ENCODE measurements at regions not wholly inside any gene's neighbourhood (a gene's known extent, or its start where the extent isn't known, plus 50 kb on each side); places are given as distances from the start of the nearest gene placed in this dataset.

DNA sequence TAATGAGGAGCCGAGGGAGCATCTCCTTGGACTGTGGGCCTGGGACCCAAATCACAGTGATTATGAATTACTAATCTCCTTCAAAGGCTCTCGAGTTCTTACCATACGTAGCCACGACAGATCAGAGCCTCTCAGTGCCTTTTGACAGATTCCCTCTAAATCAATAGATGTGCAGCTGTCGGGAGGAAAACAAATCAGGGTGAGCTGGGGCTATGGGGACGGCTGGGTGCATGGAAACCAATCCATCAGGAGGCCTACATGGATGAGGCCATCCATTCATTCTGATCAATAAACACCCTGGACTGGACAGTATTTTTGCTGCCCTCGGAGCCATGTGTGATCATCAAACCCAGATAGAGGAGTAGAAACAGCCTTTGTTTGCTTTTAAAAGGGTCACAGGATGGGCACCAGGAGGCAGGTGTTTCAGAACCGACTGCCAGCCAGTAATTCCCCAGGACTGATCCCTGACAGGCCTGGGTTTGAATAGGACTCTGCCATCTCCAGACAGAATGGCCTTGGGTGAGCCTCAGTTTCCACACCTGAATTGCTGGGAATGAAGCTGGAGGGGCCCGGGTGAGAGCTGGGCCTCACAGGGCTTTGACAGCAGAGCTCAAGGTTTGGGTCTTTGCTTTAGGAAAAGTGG, 532.8 kb downstream of the MATN1 start:
- no peak for TF ChIP-seq ZC3H10 (CRISPR knock-in tag; IDR thresholded peaks at IDR 0.05)
- TF ChIP-seq, protein P1, sequence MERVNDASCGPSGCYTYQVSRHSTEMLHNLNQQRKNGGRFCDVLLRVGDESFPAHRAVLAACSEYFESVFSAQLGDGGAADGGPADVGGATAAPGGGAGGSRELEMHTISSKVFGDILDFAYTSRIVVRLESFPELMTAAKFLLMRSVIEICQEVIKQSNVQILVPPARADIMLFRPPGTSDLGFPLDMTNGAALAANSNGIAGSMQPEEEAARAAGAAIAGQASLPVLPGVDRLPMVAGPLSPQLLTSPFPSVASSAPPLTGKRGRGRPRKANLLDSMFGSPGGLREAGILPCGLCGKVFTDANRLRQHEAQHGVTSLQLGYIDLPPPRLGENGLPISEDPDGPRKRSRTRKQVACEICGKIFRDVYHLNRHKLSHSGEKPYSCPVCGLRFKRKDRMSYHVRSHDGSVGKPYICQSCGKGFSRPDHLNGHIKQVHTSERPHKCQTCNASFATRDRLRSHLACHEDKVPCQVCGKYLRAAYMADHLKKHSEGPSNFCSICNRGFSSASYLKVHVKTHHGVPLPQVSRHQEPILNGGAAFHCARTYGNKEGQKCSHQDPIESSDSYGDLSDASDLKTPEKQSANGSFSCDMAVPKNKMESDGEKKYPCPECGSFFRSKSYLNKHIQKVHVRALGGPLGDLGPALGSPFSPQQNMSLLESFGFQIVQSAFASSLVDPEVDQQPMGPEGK (CRISPR knock-in tag; IDR thresholded peaks at IDR 0.05; ENCODE audit: borderline replicate concordance) = no peak
- no peak for ATAC-seq

DNA sequence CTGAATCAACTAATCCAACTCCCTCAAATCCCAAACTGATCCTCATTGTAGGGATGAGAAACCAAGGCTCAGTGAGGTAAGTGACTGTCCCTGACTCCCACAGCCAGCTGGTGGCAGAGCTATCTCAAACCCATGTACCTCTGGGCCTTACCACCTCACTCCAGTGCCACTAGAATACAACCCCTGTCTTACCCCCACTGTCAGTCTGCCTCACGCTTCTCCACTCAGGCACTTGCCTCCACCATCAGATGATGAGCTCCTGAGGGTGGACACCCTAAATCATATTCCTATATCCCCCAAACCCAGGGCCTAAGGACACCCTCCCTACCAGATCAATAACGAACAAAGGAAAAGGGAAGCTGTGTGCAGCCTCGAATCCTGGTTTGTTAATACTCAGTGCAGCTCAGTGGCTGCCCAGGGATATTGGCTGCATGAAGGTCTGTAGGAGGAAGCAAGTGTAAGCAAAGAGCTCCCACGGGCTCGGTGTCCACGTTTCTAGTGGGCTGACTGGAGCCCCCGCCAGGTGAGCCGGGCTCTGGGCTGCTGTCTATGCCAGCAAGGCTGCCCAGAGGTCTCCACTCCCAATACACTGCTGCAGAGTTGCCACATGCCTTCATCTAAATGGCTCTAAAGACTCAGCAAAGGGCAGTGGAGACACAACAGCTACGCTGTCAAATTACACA, 533.4 kb downstream of the MATN1 start:
- no peak for ATAC-seq
- no peak for TF ChIP-seq GLIS3 (CRISPR knock-in tag; IDR thresholded peaks at IDR 0.05)
- TF ChIP-seq, protein P2, sequence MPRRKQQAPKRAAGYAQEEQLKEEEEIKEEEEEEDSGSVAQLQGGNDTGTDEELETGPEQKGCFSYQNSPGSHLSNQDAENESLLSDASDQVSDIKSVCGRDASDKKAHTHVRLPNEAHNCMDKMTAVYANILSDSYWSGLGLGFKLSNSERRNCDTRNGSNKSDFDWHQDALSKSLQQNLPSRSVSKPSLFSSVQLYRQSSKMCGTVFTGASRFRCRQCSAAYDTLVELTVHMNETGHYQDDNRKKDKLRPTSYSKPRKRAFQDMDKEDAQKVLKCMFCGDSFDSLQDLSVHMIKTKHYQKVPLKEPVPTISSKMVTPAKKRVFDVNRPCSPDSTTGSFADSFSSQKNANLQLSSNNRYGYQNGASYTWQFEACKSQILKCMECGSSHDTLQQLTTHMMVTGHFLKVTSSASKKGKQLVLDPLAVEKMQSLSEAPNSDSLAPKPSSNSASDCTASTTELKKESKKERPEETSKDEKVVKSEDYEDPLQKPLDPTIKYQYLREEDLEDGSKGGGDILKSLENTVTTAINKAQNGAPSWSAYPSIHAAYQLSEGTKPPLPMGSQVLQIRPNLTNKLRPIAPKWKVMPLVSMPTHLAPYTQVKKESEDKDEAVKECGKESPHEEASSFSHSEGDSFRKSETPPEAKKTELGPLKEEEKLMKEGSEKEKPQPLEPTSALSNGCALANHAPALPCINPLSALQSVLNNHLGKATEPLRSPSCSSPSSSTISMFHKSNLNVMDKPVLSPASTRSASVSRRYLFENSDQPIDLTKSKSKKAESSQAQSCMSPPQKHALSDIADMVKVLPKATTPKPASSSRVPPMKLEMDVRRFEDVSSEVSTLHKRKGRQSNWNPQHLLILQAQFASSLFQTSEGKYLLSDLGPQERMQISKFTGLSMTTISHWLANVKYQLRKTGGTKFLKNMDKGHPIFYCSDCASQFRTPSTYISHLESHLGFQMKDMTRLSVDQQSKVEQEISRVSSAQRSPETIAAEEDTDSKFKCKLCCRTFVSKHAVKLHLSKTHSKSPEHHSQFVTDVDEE (CRISPR knock-in tag; IDR thresholded peaks at IDR 0.05) = no peak
- no peak for TF ChIP-seq ZFP30 (CRISPR knock-in tag; IDR thresholded peaks at IDR 0.05)
- TF ChIP-seq TOX (CRISPR knock-in tag; IDR thresholded peaks at IDR 0.05; ENCODE audit: borderline replicate concordance) = no peak
- TF ChIP-seq ZNF70 (CRISPR knock-in tag; IDR thresholded peaks at IDR 0.05) = no peak
- no peak for TF ChIP-seq ESRRG (CRISPR knock-in tag; IDR thresholded peaks at IDR 0.05)

DNA sequence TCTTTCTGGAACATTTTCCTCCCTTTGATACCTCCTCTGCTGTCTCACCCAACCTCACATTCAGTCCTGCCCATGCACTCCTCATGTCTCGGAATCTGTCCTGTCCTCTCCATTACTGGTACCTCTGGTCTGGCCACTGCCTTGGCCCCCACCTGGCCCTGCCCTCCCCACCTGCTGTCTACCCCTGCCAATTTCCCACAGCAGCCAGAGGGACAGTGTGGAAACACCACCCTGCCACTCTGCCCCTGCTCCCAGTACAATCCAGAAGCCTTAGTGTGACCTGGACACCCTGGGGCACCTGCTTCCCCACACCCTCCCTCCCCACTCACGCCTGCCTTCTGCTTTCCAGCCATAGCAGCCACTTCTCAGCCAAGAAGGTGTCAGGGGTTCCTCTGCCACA, 534.4 kb downstream of the MATN1 start:
- TF ChIP-seq ZFP30 (CRISPR knock-in tag; IDR thresholded peaks at IDR 0.05) = no peak
- TF ChIP-seq, protein P3, sequence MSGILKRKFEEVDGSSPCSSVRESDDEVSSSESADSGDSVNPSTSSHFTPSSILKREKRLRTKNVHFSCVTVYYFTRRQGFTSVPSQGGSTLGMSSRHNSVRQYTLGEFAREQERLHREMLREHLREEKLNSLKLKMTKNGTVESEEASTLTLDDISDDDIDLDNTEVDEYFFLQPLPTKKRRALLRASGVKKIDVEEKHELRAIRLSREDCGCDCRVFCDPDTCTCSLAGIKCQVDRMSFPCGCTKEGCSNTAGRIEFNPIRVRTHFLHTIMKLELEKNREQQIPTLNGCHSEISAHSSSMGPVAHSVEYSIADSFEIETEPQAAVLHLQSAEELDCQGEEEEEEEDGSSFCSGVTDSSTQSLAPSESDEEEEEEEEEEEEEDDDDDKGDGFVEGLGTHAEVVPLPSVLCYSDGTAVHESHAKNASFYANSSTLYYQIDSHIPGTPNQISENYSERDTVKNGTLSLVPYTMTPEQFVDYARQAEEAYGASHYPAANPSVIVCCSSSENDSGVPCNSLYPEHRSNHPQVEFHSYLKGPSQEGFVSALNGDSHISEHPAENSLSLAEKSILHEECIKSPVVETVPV (CRISPR knock-in tag; IDR thresholded peaks at IDR 0.05) = no peak
- ATAC-seq = no peak

DNA sequence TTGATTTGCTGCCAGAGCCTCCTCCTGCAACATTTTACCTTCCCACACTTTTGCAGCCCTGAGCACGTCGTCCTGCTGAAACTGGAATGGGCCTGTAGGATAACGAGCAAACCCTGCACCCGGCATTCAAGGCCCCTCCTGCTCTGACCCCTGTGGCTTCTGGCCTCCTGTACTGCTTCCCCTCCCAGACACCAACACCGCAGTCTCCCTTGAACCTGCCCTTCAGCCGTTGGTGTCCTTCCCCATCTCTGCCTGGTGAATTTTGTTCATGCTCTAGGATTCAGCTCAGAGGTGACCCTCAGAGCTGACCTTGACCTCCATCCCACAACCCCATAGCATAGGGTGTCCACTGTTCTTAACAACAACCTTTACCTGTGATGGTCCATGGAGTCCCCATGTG, 535.1 kb downstream of the MATN1 start:
- ATAC-seq = no peak
- TF ChIP-seq GLIS3 (CRISPR knock-in tag; IDR thresholded peaks at IDR 0.05) = no peak
- TF ChIP-seq, protein P1 (CRISPR knock-in tag; IDR thresholded peaks at IDR 0.05; ENCODE audit: borderline replicate concordance) = no peak
- no peak for TF ChIP-seq CSDC2 (CRISPR knock-in tag; IDR thresholded peaks at IDR 0.05)
- TF ChIP-seq ZNF565 (CRISPR knock-in tag; conservative IDR thresholded peaks at IDR 0.05; ENCODE audit: low read depth) = no peak
- no peak for TF ChIP-seq ZFP3 (CRISPR knock-in tag; IDR thresholded peaks at IDR 0.05)
- no peak for TF ChIP-seq ZNF8 (CRISPR knock-in tag; IDR thresholded peaks at IDR 0.05)
- TF ChIP-seq TOX (CRISPR knock-in tag; IDR thresholded peaks at IDR 0.05; ENCODE audit: borderline replicate concordance) = no peak
- TF ChIP-seq ISL1 (CRISPR knock-in tag; IDR thresholded peaks at IDR 0.05) = no peak
- TF ChIP-seq ESRRG (CRISPR knock-in tag; IDR thresholded peaks at IDR 0.05) = no peak

DNA sequence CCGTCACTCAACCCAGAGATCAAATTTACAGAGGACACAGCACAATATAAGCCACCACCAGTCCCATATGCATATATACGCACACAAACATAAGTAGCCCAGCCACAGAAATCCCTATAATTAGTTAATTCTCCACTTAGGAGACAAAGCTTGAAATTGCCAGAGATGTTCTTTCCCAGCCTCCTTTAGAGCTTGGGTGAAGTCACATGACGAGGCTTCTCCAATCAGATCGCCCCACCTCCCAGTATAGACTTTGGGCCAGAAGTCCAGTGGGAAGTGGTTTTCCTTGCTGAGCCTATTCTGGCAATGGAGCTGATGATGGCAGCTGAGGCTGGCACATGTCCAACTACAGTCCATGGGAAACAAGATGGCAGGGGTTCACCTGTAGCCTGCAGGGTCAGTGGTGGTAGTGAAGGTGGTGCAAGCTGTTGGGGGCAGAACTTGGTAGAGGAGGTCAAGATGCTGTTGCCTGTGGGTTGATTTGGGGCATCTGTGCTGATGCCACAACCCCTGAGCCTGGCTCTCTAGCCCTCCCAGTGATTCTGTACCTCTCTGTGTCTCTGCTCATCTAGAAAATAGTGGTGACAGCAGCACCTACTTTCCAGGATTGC, 535.9 kb downstream of the MATN1 start:
- TF ChIP-seq CSDC2 (CRISPR knock-in tag; IDR thresholded peaks at IDR 0.05) = no peak
- TF ChIP-seq ZNF565 (CRISPR knock-in tag; conservative IDR thresholded peaks at IDR 0.05; ENCODE audit: low read depth) = no peak
- TF ChIP-seq RARB (CRISPR knock-in tag; IDR thresholded peaks at IDR 0.05) = no peak
- TF ChIP-seq, protein P4, sequence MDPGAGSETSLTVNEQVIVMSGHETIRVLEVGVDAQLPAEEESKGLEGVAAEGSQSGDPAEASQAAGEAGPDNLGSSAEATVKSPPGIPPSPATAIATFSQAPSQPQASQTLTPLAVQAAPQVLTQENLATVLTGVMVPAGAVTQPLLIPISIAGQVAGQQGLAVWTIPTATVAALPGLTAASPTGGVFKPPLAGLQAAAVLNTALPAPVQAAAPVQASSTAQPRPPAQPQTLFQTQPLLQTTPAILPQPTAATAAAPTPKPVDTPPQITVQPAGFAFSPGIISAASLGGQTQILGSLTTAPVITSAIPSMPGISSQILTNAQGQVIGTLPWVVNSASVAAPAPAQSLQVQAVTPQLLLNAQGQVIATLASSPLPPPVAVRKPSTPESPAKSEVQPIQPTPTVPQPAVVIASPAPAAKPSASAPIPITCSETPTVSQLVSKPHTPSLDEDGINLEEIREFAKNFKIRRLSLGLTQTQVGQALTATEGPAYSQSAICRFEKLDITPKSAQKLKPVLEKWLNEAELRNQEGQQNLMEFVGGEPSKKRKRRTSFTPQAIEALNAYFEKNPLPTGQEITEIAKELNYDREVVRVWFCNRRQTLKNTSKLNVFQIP (CRISPR knock-in tag; IDR thresholded peaks at IDR 0.05; ENCODE audit: borderline replicate concordance, low read depth) = no peak
- TF ChIP-seq, protein P1 (CRISPR knock-in tag; IDR thresholded peaks at IDR 0.05; ENCODE audit: borderline replicate concordance) = no peak
- no peak for TF ChIP-seq BACH2 (CRISPR knock-in tag; IDR thresholded peaks at IDR 0.05; ENCODE audit: borderline replicate concordance)
- TF ChIP-seq ZC3H10 (CRISPR knock-in tag; IDR thresholded peaks at IDR 0.05) = no peak
- ATAC-seq = no peak
